LNCaP clone FGC (cell line): ENCODE measurements at regions not wholly inside any gene's neighbourhood (a gene's known extent, or its start where the extent isn't known, plus 50 kb on each side); places are given as distances from the start of the nearest gene placed in this dataset.

Source experiments
- DNase-seq: peaks from one replicate; pipeline ENCODE4 v3.0.0-alpha.2; 2011; ENCODE audit warnings: low read depth
- H3K4me3 ChIP-seq: 2 replicates; pipeline ENCODE4 v1.5.1; 2011; ENCODE audit warnings: mild to moderate bottlenecking, low read depth, low read length, control low read depth
- CTCF ChIP-seq: IDR thresholded peaks from 2 replicates; pipeline ENCODE4 v1.5.1; 2012; ENCODE audit warnings: mild to moderate bottlenecking; ENCODE audit not compliant: control insufficient read depth, insufficient read depth; ENCODE audit errors: extremely low read depth

DNA sequence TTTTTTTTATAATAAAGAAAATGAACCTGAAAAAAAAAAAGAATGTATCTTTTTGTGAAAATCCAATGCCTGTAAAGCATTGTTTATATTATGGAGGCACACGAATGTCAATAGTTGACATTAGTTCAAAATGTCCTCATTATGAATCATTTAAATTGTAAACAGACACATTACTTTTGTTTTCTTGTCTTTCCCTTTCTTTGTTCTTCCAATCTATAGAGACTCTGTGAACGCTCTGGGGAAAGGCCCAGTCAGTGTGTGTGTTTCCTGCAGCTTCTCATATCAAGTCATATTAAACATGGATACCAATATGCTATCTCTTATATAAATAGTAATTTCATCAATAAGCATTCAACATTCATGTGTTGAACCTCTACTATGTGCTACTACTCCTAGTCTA lies 193.1 kb downstream of the KCTD12 start:
- TF ChIP-seq CTCF, result no peak
- no peak for DNase-seq
- no peak overlapping the region for H3K4me3 ChIP-seq

DNA sequence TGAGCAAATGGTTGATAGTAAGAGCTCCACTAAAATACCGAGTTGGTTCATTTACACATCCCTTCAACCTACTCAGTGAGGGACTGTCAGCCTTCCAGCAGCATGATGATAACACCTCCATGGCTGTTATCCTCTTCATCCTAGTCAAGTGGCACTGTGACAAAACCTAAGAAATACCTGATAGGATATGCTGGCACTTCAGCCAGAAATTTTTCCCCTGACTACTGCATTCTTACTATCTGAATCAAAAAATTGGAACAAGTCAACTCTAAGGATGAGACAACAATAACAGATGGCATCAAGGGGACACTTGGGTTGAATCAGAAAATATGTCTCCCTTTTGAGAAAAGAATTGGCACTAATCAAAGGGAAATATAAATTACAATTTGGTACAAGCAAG lies 193.9 kb downstream of the KCTD12 start:
- TF ChIP-seq CTCF, result no peak
- H3K4me3 ChIP-seq, result no peak overlapping the region
- no peak for DNase-seq

- TF ChIP-seq CTCF, result no peak
- H3K4me3 ChIP-seq, result no peak overlapping the region
Measured at GRCh38 chr13:76690611-76691010, 195.6 kb downstream of the KCTD12 start.

DNA sequence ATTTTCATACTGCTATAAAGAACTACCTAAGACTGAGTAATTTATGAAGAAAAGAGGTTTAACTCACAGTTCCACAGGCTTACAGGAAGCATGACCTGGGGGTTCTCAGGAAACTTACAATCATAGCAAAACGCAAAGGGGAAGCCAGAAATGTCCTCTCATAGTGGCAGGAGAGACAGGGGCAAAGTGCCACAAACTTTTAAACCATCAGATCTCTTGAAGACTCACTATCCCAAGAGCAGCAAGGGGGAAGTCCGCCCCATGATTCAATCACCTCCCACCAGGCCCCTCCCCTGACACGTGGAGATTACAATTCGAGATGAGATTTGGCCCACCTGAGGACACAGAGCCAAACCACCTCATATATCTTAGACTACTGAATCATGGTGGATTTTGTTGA lies 198.7 kb downstream of the KCTD12 start:
- no peak overlapping the region for H3K4me3 ChIP-seq
- no peak for DNase-seq
- no peak for TF ChIP-seq CTCF

More at GRCh38 chr13:76690611-76691010, 195.6 kb downstream of the KCTD12 start:
- DNase-seq, result no peak

DNA sequence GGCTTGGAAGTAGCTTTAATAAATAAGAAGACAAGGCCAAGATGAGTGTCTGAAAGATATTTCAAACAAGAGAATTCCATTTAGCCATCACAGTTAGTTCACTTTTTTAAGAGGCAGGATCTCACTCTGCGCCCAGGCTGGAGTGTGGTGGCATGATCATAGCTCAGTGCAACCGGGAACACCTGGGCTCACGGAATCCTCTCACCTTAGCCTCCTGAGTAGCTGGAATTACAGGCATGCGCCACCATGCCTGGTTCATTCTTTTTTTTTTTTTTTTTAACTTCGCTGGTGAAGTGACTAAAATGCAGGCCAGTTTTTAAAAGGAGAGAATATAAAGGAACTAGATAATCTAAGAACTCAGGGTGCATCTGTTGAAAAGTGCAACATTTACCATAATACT lies 200.3 kb downstream of the KCTD12 start:
- DNase-seq, result no peak
- H3K4me3 ChIP-seq, result no peak overlapping the region
- no peak for TF ChIP-seq CTCF

DNA sequence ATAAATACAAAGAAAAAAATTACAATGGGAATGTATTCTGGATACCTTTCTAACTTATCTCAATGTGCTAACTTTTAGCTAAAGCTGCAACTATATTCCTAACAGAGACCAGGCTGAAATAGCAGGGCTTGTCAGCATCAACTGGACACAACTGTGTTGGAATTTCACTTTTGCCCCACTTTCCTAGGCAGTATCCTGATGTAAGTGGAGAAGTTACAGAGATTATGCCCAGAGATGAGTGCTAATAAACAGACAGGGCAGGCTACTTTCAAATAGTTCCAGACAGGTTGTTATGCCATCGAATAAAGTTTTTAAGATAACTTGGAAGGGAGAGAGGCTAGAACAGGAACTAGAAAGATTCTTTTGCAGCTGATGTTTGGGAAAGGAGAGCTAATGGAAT lies 201.9 kb downstream of the KCTD12 start:
- TF ChIP-seq CTCF, result no peak
- H3K4me3 ChIP-seq, result no peak overlapping the region
- DNase-seq, result no peak

DNA sequence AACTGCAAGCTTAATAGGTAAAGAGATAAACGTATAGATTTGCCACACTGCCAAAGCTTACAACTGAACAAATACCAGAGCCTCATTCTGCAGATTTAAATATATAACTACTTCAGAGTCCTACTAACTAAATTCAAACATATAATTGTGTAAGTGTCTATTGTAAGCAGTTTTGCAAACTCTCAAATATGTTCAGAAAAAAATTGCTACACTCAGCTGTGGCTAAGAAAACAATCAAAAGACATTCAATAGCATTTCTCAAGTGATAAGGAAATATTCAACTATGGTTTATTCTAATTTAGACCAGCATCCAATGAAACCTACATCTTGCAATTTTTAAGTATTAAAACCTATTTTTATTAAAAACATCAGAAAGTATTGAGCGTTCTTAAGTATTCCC lies 202.4 kb downstream of the KCTD12 start:
- no peak for DNase-seq
- H3K4me3 ChIP-seq, result no peak overlapping the region
- TF ChIP-seq CTCF, result no peak
